GM12878 (cell line): ENCODE measurements at regions not wholly inside any gene's neighbourhood (a gene's known extent, or its start where the extent isn't known, plus 50 kb on each side); places are given as distances from the start of the nearest gene placed in this dataset.

Source experiments
- ATF2 ChIP-seq: IDR thresholded peaks from 2 replicates; pipeline ENCODE4 v1.6.1; 2012; ENCODE audit warnings: low read length, inconsistent platforms
- CUX1 ChIP-seq: IDR thresholded peaks from 2 replicates; pipeline ENCODE4 v1.6.1; 2012; ENCODE audit warnings: improper control_type of control experiment, low read depth, low read length; ENCODE audit not compliant: insufficient replicate concordance
- ESRRA ChIP-seq: IDR thresholded peaks from 2 replicates; pipeline ENCODE4 v1.6.1; 2012; ENCODE audit warnings: mild to moderate bottlenecking, low read length, improper control_type of control experiment
- ZBTB33 ChIP-seq: fragments of 450-650 bp; IDR thresholded peaks from 2 replicates; pipeline ENCODE4 v1.6.1; 2017; ENCODE audit warnings: mild to moderate bottlenecking
- ZBTB40 ChIP-seq: fragments of 450-650 bp; IDR thresholded peaks from 2 replicates; pipeline ENCODE4 v1.6.1; 2016; ENCODE audit warnings: mild to moderate bottlenecking, moderate library complexity, borderline replicate concordance

GRCh38 chr5:124457101-124457500 lies 289.3 kb downstream of the ZNF608 start (continued):
- TF ChIP-seq ZBTB40 (no peak), CUX1 (no peak), ZBTB33 (no peak), ATF2 (no peak), ESRRA (no peak)
